Activated CD4-positive, alpha-beta T cell treated with anti-CD3 and anti-CD28 coated beads, Interleukin-2, amount 10 ng/mL, durations not matched to agents 24 days and 14 days (primary cell): ENCODE measurements at regions not wholly inside any gene's neighbourhood (a gene's known extent, or its start where the extent isn't known, plus 50 kb on each side); places are given as distances from the start of the nearest gene placed in this dataset.
"Not testable (repeated sequence)": the region's sequence is repeated elsewhere in the genome, so short reads cannot be mapped to it uniquely, and the experiment has no call there.

Experiments used
- DNase-seq: peaks from one replicate; pipeline ENCODE4 v3.0.0; 2022
- H3K27ac Mint-ChIP-seq: one replicate; pipeline ENCODE4 v1.8.0; 2022; ENCODE audit warnings: mild to moderate bottlenecking, mixed read lengths
- H3K27me3 Mint-ChIP-seq: one replicate; pipeline ENCODE4 v1.8.0; 2022; ENCODE audit warnings: mixed read lengths
- H3K36me3 Mint-ChIP-seq: one replicate; pipeline ENCODE4 v1.8.0; 2022; ENCODE audit warnings: low read depth, mild to moderate bottlenecking, mixed read lengths
- H3K4me1 Mint-ChIP-seq: one replicate; pipeline ENCODE4 v1.8.0; 2021; ENCODE audit warnings: mixed read lengths
- H3K4me3 Mint-ChIP-seq: one replicate; pipeline ENCODE4 v1.8.0; 2022; ENCODE audit warnings: mild to moderate bottlenecking, moderate library complexity, mixed read lengths
- H3K9me3 Mint-ChIP-seq: one replicate; pipeline ENCODE4 v1.8.0; 2021; ENCODE audit warnings: mixed read lengths
- intact Hi-C: fragments of 100-400 bp; cut with micrococcal nuclease; formaldehyde crosslinking; loops from one replicate; pipeline ENCODE4 v1.15.1; 2023

DNA sequence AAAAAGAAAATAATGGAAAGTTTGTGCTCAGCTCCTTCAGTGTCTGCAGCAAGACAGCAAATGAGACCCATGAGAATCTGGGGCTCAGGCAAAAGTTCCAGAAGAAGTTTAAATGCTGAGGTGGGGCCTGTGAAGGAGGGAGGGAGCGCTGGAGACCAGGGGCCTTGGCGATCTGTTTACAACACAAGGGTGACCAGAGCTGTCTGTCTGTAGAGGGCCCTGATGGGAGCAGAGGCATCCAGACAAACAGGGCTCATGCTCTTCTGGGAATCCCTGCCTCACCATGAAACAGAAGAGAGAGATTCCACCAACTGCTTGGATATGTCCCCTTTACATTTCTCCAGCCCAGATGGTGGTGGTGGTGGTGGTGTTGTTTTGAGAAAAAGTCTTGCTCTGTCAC lies 60.1 kb upstream of the GPCPD1 start:
- no peaks in the 10 kb centered on the region for H3K27me3 Mint-ChIP-seq
- H3K4me1 Mint-ChIP-seq, result peaks cover 7% of the 10 kb centered on the region
- no peak overlapping the region for H3K4me3 Mint-ChIP-seq
- H3K9me3 Mint-ChIP-seq, result no peaks in the 10 kb centered on the region
- no peak overlapping the region for H3K27ac Mint-ChIP-seq
- intact Hi-C loops, result loop anchor here (5.0 to 10.0 kb wide), 2 partner anchors 81 to 114 kb away; partner anchors contain the start of gene SHLD1
- no peak for DNase-seq
- no peaks in the 10 kb centered on the region for H3K36me3 Mint-ChIP-seq

- Mint-ChIP-seq H3K4me3 (no peak overlapping the region), H3K36me3 (no peaks in the 10 kb centered on the region), H3K27ac (no peak overlapping the region), H3K4me1 (peaks cover 7% of the 10 kb centered on the region), H3K9me3 (no peaks in the 10 kb centered on the region), H3K27me3 (no peaks in the 10 kb centered on the region)
- no peak for DNase-seq
- intact Hi-C loops, result loop anchor here (5.0 to 10.0 kb wide), 2 partner anchors 82 to 115 kb away; partner anchors contain the start of gene SHLD1
Measured at GRCh38 chr20:5670036-5670536, 59.3 kb upstream of the GPCPD1 start.

DNA sequence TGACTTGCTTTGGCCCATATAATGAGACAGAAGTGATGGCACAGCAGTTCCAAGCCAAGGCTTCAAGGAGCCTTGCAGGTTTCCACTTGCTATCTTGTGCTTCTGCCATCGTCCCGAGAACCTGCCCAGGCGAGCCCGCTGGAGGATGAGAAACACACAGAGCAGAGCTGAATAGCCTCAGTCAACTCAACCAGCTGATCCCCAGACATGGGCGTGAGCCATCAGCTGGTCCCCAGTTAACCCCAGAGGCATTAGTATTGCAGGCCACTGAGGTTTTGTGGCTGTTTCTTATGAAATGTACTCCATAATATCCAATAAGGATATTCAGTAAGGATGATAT lies 57.7 kb upstream of the GPCPD1 start:
- intact Hi-C loops, result no loop called here
- H3K27me3 Mint-ChIP-seq, result no peaks in the 10 kb centered on the region
- H3K36me3 Mint-ChIP-seq, result no peaks in the 10 kb centered on the region
- DNase-seq, result no peak
- H3K9me3 Mint-ChIP-seq, result no peaks in the 10 kb centered on the region
- H3K4me1 Mint-ChIP-seq, result no peaks in the 10 kb centered on the region
- no peak overlapping the region for H3K27ac Mint-ChIP-seq
- H3K4me3 Mint-ChIP-seq, result no peak overlapping the region

GRCh38 chr20:5667705-5668528 lies 57.1 kb upstream of the GPCPD1 start:
- no peak overlapping the region for H3K4me3 Mint-ChIP-seq
- no peak for DNase-seq
- H3K27me3 Mint-ChIP-seq, result no peaks in the 10 kb centered on the region
- intact Hi-C loops, result no loop called here
- no peak overlapping the region for H3K27ac Mint-ChIP-seq
- H3K36me3 Mint-ChIP-seq, result no peaks in the 10 kb centered on the region
- no peaks in the 10 kb centered on the region for H3K9me3 Mint-ChIP-seq
- H3K4me1 Mint-ChIP-seq, result no peaks in the 10 kb centered on the region

DNA sequence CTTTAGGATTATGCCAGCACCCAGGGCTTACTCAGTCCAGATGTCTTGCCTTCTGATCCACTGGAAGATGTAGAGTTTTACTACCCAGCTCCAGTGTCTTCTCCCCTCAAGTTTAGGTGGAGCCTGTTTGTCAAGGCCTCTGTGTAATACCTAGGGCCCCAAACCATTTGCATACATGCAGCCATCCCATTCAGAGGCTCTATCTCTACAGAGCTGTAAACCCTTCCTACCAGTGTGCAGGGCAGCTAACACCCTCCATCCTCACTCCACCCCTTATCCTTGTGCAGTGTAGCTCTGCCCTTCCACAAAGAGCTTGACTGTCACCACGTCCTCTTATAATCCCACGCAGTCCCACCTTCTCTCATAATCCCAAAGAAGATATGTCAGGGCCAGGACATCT lies 54.6 kb upstream of the GPCPD1 start:
- Mint-ChIP-seq H3K4me1 (peaks cover 2% of the 10 kb centered on the region), H3K27ac (no peak overlapping the region), H3K9me3 (no peaks in the 10 kb centered on the region), H3K27me3 (no peaks in the 10 kb centered on the region), H3K4me3 (no peak overlapping the region), H3K36me3 (no peaks in the 10 kb centered on the region)
- intact Hi-C loops, result no loop called here
- no peak for DNase-seq

DNA sequence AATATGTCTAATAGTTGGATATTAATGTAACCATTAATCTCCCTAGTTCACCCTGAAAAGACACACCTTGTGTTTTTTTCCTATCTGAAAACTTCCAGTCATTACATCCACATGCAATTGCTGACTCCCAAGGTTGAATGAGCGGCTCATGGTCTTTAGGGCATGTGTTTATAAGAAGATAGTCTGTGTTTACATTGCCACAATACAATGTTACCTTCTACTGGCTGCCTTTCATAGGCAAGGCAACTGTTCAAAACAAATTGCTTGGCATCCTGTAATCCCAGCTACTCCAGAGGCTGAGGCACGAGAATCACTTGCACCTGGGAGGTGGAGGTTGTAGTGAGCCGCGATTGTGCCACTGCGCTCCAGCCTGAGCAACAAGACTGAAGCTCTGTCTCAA lies 52.6 kb upstream of the GPCPD1 start:
- no peaks in the 10 kb centered on the region for H3K9me3 Mint-ChIP-seq
- H3K27me3 Mint-ChIP-seq, result no peaks in the 10 kb centered on the region
- H3K27ac Mint-ChIP-seq, result no peak overlapping the region
- intact Hi-C loops, result no loop called here
- no peak for DNase-seq
- no peaks in the 10 kb centered on the region for H3K36me3 Mint-ChIP-seq
- H3K4me3 Mint-ChIP-seq, result no peak overlapping the region
- H3K4me1 Mint-ChIP-seq, result peaks cover 6% of the 10 kb centered on the region

GRCh38 chr20:5662769-5663168 lies 52.0 kb upstream of the GPCPD1 start:
- no peaks in the 10 kb centered on the region for H3K36me3 Mint-ChIP-seq
- peaks cover 6% of the 10 kb centered on the region for H3K4me1 Mint-ChIP-seq
- no peaks in the 10 kb centered on the region for H3K27me3 Mint-ChIP-seq
- H3K4me3 Mint-ChIP-seq, result no peak overlapping the region
- H3K27ac Mint-ChIP-seq, result no peak overlapping the region
- no peak for DNase-seq
- intact Hi-C loops, result no loop called here
- H3K9me3 Mint-ChIP-seq, result no peaks in the 10 kb centered on the region

DNA sequence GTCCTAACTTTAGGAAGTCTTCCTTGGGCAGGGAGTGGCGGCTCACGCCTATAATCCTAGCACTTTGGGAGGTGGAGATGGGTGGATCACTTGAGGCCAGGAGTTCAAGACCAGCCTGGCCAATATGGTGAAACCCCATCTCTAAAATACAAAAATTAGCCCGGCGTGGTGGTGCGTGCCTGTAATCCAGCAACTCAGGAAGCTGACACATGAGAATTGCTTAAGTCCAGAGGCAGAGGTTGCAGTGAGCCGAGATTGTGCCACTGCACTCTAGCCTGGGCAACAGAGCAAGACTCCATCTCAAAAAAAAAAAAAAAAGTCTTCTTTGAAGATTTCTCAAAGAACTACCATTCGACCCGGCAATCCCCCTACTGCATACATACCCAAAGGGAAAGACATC lies 50.0 kb upstream of the GPCPD1 start:
- intact Hi-C loops, result not testable (repeated sequence)

More for the DNA sequence above, 50.0 kb upstream of the GPCPD1 start:
- not testable (repeated sequence) for DNase-seq, H3K27ac Mint-ChIP-seq, H3K27me3 Mint-ChIP-seq, H3K36me3 Mint-ChIP-seq, H3K9me3 Mint-ChIP-seq, H3K4me1 Mint-ChIP-seq, H3K4me3 Mint-ChIP-seq
